Sigmoid colon (tissue), 4 donors: ENCODE measurements at regions not wholly inside any gene's neighbourhood (a gene's known extent, or its start where the extent isn't known, plus 50 kb on each side); places are given as distances from the start of the nearest gene placed in this dataset.

Experiments
- EP300 ChIP-seq, 4 donors: sonication (generic); formaldehyde crosslinking; IDR thresholded peaks; one replicate each; pipeline ENCODE4 v1.6.1; 2017; ENCODE audit warnings: antibody characterized with exemption in 4 of 4
- POLR2A ChIP-seq, 2 donors: fragments of 450-650 bp; IDR thresholded peaks; one replicate each; pipeline ENCODE4 v1.6.1; 2016; ENCODE audit warnings: antibody characterized with exemption in 2 of 2, mild to moderate bottlenecking in 2 of 2, moderate library complexity in 2 of 2
- POLR2AphosphoS5 ChIP-seq, 4 donors: sonication (generic); formaldehyde crosslinking; IDR thresholded peaks; one replicate each; pipeline ENCODE4 v1.6.1; 2017; ENCODE audit warnings: antibody characterized with exemption in 4 of 4
- TF ChIP-seq, protein P1 (sequence below), 4 experiments: fragments of 450-650 bp in 3 of 4; fragments of 200-600 bp in 1 of 4; IDR thresholded peaks; one replicate each; pipeline ENCODE4 v1.5.1; 2016 to 2019; ENCODE audit warnings: antibody characterized with exemption in 4 of 4, mild to moderate bottlenecking in 3 of 4, moderate library complexity in 2 of 4

DNA sequence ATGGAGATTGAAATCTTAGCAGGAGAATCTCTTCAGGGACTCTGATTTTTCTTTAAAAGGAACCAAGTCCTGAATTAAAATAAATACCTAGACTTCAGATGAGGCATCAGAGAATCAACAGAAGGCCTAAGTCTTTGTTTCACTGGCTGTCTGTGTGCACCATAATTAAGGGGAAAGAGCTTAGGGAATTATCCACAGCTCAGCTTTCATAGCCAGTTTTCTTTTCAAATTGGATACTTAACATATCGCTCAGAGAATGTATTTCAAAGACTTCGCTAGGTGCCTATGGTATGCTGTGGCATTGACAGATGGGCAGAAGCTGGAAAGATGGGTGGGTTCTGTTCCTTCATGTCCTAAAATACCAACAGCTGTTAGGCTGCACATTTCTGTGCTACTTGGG, 325.8 kb downstream of the TMEM38B start:
- no peak for TF ChIP-seq EP300 (IDR thresholded peaks at IDR 0.05)
- TF ChIP-seq POLR2A (IDR thresholded peaks at IDR 0.05), result no peak
- TF ChIP-seq, protein P1, sequence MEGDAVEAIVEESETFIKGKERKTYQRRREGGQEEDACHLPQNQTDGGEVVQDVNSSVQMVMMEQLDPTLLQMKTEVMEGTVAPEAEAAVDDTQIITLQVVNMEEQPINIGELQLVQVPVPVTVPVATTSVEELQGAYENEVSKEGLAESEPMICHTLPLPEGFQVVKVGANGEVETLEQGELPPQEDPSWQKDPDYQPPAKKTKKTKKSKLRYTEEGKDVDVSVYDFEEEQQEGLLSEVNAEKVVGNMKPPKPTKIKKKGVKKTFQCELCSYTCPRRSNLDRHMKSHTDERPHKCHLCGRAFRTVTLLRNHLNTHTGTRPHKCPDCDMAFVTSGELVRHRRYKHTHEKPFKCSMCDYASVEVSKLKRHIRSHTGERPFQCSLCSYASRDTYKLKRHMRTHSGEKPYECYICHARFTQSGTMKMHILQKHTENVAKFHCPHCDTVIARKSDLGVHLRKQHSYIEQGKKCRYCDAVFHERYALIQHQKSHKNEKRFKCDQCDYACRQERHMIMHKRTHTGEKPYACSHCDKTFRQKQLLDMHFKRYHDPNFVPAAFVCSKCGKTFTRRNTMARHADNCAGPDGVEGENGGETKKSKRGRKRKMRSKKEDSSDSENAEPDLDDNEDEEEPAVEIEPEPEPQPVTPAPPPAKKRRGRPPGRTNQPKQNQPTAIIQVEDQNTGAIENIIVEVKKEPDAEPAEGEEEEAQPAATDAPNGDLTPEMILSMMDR (IDR thresholded peaks at IDR 0.05), result no peak
- TF ChIP-seq POLR2AphosphoS5 (IDR thresholded peaks at IDR 0.05), result no peak
